ENCODE measurements at regions not wholly inside any gene's neighbourhood (a gene's known extent, or its start where the extent isn't known, plus 50 kb on each side); places are given as distances from the start of the nearest gene placed in this dataset.

GRCh38 chr3:74267131-74267530 lies 347.3 kb downstream of the CNTN3 start:
- H3K36me3 ChIP-seq (ENCODE audit: insufficient read depth, low read length): no peaks in the 10 kb centered on the region
- H3K9me3 ChIP-seq (ENCODE audit: low read length): no peaks in the 10 kb centered on the region
- no peaks in the 10 kb centered on the region for H3K27me3 ChIP-seq (ENCODE audit: insufficient read depth, low read depth, low read length)
- H3K79me2 ChIP-seq (replicated peaks; ENCODE audit: insufficient read depth, low read length): no peaks in the 10 kb centered on the region
- TF ChIP-seq POLR2AphosphoS5 (IDR thresholded peaks at IDR 0.05) (no peak), EP300 (conservative IDR thresholded peaks at IDR 0.05; ENCODE audit: poor library complexity, severe bottlenecking) (no peak), RAD21 (conservative IDR thresholded peaks at IDR 0.05) (no peak), SMC3 (conservative IDR thresholded peaks at IDR 0.05; ENCODE audit: poor library complexity) (no peak), REST (IDR thresholded peaks at IDR 0.05; ENCODE audit: borderline replicate concordance) (no peak), CTCF (IDR thresholded peaks at IDR 0.05; ENCODE audit: poor library complexity, severe bottlenecking) (no peak), EZH2 (IDR thresholded peaks at IDR 0.05; ENCODE audit: borderline replicate concordance, insufficient read depth, low read length, poor library complexity, severe bottlenecking) (no peak), TAF1 (IDR thresholded peaks at IDR 0.05; ENCODE audit: low read depth) (no peak), MXI1 (conservative IDR thresholded peaks at IDR 0.05; ENCODE audit: poor library complexity, severe bottlenecking) (no peak)
- no peak overlapping the region for H2AFZ ChIP-seq (ENCODE audit: low read depth, low read length)
- no peak overlapping the region for H3K4me3 ChIP-seq (ENCODE audit: low read length)
- H3K4me2 ChIP-seq (ENCODE audit: low read length): no peak overlapping the region
- H3K9me2 ChIP-seq (ENCODE audit: insufficient read depth, low read length): no peaks in the 10 kb centered on the region
- H3F3A ChIP-seq (ENCODE audit: insufficient read depth, low read length, poor library complexity, severe bottlenecking): no peaks in the 10 kb centered on the region
- no peak overlapping the region for H3K27ac ChIP-seq (ENCODE audit: low read length)
- no peak overlapping the region for H3K9ac ChIP-seq (ENCODE audit: low read length)
- no peaks in the 10 kb centered on the region for H4K20me1 ChIP-seq (ENCODE audit: insufficient read depth)

DNA sequence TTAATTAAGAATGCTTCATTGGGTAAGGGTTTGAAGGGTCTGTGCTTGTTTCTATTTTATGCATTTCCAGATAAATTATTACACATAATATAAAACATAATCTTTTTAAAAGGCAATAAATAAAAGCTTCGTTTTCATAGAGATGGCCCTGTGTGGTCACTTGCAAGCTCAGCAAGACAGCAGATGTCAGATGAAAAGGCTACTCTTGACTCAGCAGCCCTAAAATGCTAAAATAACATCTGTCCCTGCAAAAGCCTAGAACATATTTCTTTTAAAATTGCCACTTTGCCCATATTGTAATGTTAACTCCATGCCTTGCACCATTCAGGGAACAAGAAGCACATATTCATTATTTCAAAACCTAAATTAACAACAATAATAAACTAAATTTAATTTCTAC lies 349.4 kb downstream of the CNTN3 start:
- Histone ChIP-seq H3K9me3 (ENCODE audit: low read length) (no peaks in the 10 kb centered on the region), H4K20me1 (ENCODE audit: insufficient read depth) (no peaks in the 10 kb centered on the region), H3K27me3 (ENCODE audit: insufficient read depth, low read depth, low read length) (no peaks in the 10 kb centered on the region), H2AFZ (ENCODE audit: low read depth, low read length) (no peak overlapping the region), H3K79me2 (replicated peaks; ENCODE audit: insufficient read depth, low read length) (no peaks in the 10 kb centered on the region), H3F3A (ENCODE audit: insufficient read depth, low read length, poor library complexity, severe bottlenecking) (no peaks in the 10 kb centered on the region), H3K9ac (ENCODE audit: low read length) (no peak overlapping the region), H3K36me3 (ENCODE audit: insufficient read depth, low read length) (no peaks in the 10 kb centered on the region), H3K27ac (ENCODE audit: low read length) (no peak overlapping the region), H3K9me2 (ENCODE audit: insufficient read depth, low read length) (no peaks in the 10 kb centered on the region), H3K4me3 (ENCODE audit: low read length) (no peak overlapping the region), H3K4me2 (ENCODE audit: low read length) (no peak overlapping the region)
- no peak for TF ChIP-seq EZH2 (IDR thresholded peaks at IDR 0.05; ENCODE audit: borderline replicate concordance, insufficient read depth, low read length, poor library complexity, severe bottlenecking)
- TF ChIP-seq POLR2AphosphoS5 (IDR thresholded peaks at IDR 0.05): no peak
- no peak for TF ChIP-seq RAD21 (conservative IDR thresholded peaks at IDR 0.05)
- TF ChIP-seq SMC3 (conservative IDR thresholded peaks at IDR 0.05; ENCODE audit: poor library complexity): no peak
- no peak for TF ChIP-seq REST (IDR thresholded peaks at IDR 0.05; ENCODE audit: borderline replicate concordance)
- TF ChIP-seq TAF1 (IDR thresholded peaks at IDR 0.05; ENCODE audit: low read depth): no peak
- TF ChIP-seq EP300 (conservative IDR thresholded peaks at IDR 0.05; ENCODE audit: poor library complexity, severe bottlenecking): no peak
- no peak for TF ChIP-seq CTCF (IDR thresholded peaks at IDR 0.05; ENCODE audit: poor library complexity, severe bottlenecking)
- no peak for TF ChIP-seq MXI1 (conservative IDR thresholded peaks at IDR 0.05; ENCODE audit: poor library complexity, severe bottlenecking)
